GM04503 (cell line): ENCODE measurements at regions not wholly inside any gene's neighbourhood (a gene's known extent, or its start where the extent isn't known, plus 50 kb on each side); places are given as distances from the start of the nearest gene placed in this dataset.

Source experiments
- DNase-seq: peaks from one replicate; pipeline ENCODE4 v3.0.0-alpha.2; 2012; ENCODE audit warnings: low read depth

DNA sequence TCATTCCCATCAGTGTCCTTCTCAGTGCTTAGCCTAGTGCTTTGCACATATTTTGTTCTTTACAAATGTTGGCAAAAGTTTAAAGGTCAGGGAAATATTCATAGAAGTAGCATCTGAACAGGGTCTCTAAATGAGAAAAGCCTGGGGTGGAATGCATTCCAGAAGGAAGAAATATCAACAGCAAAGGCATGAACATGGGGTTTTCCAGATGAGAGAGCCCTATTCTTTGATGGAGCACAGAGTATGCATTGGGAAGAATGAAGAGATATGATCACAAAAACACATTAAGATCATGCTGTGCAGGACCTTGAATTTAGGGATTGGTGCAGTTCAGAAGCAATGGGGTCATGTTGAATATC is 140.2 kb downstream of the SNX19 start:
- no peak for DNase-seq

DNA sequence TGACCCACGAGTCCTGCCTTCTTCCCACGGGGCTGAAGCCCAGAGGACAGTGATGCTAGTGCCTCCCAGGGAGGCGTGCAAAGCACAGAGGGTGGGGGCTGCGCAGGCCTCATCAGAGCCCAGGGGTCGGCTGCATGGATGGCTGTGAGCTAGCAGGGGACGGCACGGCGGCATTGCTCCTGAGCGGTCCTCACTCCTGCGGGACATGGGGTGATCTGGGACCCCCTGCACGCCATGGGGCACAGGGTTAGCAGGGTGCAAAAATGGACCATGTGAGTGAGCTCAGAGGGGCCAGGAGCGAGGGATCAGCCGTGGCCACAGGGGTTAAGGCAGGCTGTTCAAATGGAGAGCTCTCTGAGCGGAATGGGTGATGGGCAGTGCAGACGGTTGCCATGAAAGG is 138.3 kb downstream of the SNX19 start:
- DNase-seq = no peak

DNA sequence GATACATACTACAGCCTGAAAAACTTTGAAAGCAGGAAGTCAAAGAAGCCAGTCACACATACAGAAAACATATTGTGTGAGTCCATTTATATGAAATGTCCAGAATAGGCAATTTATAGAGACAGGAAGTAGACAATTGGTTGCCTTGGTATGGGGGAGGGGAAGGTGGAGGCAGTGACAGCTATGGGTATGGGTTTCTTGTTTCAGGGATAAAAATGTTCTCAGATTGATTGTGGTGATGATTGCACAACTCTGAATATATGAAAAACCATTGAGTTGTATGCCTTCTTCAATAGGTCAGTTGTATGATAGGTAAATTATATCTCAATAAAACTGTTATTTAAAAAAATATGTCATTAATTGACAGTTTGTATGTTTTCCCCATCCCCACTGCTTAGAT is 137.6 kb downstream of the SNX19 start:
- DNase-seq = no peak

DNA sequence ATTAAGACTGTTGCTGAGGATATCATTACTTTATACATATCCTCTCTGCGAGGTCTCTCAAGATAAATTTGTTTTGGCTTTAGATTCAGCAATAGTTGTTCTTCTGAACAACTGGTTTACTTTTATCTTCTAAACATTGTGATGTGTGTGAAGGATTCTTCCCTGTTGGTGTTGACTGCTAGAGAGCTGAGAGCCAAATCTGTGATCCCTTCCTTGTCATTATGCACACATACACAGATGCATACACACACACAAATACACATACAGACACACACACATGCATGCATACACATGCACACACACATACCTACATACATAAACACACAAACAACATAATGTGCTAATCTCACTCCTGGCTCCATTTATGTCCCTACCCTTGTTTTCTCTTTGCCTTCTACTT is 137.0 kb downstream of the SNX19 start:
- DNase-seq = no peak

DNA sequence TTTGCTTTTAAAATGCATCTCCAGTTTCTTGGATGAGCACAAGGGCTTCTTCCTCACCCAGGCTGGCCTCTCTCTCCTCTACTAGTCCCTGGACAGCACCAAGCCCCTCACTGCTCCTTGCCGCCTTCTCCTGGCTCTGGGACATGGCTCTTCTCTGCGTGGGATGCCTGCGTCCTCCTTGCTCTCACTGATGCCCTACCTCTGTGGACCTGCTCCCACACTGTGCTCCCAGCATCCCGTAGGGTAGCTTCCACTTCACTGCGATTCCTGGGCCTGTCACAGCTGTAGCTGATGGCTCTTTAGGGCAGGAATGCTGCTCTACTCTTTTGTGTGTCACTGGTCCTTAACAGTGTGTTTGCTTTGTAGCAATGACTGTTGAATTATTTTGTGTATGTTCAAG is 136.3 kb downstream of the SNX19 start:
- no peak for DNase-seq

DNA sequence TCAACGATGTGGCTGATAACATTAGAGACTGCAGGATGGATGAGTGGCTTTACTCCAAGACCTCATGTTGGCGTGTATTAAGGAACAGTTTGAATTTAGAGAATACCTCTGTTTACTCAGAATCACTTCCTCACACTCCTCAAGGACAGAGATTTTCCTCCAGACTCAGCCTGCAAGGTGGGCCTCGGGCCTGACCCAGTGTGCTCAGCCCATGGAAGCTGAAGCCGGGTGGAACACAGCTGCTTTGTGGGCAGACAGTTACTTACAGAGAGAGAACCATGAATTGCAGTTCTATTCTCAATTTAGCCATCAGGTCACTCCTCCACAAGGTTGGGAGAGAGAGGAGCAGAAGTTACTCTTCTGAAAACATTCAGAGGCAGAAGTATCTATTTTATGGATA is 135.8 kb downstream of the SNX19 start:
- no peak for DNase-seq

DNA sequence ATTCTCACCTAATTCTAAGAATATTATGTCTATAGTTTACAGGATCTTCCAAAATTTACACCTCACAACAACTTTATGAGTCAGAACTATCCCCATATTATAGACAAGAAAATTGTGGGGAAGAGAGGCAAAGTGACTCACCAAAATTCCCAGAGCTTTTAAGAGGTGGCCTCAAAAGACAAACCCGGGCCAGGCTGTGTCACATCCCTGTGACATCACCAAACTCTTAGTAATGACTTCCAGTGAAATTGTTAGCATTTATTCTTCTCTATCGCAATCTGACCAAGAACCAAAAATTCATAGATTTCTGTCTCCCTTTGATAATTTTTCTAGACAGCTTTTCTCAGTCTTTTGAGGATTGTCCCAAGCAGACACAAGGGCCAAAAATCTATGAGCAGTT is 134.3 kb downstream of the SNX19 start:
- DNase-seq = peak; percentile 49

DNA sequence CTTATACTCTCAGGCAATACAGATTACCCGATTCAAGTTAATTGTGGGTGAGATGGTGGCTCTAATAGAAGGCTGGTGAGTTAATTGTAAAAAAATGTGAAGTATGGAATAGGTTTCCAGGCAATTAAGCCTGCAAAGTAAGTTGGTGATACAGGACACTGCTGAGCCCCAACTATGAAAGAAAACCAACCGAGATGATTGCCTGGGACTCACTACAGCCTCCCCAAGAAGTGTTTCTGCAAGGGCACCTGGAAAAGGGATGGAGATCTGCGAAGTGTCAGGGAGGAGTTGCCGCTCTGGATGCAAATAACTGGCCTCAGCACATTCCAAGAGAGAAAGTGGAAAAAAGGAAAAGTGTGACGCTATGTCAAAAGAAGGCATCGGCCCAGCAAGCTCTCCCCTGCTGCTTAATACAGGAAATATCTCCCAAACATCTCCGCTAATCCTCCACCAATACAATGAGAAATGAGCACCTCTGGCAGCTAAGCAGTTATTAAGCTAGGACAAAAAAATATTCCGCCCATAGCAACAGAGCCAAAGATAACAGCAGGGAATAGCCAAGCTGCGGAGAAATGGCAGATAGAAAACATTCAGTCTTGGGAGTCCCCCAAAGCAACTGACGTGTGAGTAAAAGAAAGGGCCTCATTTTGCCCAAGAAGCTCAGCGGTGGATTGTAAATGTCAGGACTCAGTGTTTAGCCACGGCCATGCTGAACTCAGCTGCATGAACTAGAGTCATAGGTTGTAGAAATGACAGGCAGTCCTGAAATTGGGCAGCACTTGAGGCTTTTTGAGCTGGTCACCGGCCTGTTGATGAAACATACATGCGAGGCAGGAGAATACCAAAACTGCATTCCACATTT is 133.7 kb downstream of the SNX19 start:
- DNase-seq = no peak

DNA sequence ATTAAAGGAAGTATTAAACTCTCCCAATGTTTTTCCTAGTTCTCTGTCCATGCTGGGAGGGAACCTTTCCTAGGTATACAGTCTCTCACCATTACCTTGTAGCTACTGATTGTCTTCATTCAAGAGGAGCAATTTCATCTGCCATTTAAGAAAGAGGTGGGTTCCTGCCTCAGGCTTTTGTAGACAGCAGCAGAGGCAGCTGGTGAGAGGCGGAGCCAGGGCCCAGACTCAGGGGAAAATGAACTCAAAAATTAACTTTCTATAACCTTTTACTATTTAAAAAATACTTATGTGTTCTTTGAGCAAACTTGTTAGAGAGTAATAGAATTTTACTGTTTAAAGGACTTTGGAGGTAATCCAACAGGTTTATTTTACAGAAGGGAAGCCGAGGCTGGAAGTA is 133.0 kb downstream of the SNX19 start:
- DNase-seq = no peak

DNA sequence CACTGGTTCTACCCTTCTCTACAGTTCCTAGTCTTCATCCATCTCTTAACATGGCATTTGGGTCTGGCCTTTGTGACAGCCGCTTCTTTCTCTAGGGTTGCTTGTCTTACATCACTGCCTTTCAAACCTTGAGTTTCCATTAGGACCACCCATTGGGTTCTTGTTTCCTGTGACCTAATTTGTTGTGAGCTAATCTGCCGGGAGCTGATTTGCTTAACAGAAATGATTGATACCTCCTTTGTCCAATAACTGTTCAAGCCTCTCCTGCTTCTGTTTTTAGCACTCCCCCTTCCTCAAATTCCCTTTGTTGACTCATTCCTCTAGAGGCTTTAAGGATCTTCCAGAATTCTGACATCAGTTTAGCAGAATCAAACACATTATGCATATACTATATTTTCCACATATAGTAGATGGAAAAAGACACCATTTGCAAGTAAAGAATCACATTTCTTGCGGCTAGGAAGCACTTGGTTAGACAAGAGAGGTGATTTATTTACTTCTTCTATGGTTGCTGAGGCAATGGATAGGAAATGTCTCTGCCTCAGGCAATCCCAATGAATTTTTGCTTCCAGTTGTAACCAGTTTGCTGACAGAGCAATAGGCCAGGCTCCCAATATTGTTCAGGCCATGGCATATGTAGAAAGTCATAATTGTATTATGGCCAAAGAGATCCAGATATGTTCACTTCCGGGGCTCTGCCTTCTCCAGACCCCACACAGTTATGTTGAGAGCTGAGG is 130.7 kb downstream of the SNX19 start:
- DNase-seq = no peak

DNA sequence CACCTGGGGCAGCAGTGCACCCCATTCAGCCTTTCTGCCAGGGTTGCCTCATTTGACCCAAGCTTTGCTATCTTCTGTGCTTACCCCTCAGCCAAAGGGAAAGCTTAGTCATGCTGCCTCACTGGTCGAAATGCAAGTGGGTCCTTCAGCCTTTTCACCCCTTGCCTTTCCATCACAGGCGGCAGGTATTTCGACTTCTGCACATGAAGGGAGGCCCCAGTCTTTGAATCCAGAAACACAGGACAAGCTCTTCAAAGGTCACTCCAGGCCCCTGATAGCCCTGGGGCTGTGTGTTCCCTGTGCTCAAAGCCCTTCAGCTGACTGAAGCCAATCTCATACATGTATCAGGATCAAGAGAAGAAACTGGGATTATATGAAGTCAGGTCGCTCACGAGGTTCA is 129.7 kb downstream of the SNX19 start:
- no peak for DNase-seq

DNA sequence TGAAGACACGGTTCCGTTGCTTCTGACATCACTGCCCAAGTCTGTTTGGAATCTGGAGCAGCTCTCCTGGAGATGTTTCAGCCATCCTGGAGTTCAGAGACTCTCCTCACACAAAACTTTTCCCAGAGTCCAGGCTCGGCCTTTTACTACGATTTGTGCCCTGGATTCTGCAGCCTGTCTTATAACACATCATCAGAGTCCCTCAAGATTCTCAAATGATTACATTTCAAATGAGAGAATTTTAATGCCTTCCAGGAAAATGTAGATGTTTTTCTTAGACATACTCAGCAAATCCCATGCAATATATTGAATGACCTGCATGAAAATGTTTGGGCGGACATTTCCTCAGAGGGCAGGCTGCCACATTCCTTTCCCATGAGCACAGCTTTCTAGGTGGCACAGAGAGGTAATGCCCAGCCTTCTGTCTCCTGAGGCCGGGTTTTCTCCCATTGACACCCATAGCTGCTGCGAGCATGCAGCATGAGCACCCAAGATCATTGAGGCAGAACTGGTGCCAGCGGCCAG is 129.1 kb downstream of the SNX19 start:
- DNase-seq = no peak

DNA sequence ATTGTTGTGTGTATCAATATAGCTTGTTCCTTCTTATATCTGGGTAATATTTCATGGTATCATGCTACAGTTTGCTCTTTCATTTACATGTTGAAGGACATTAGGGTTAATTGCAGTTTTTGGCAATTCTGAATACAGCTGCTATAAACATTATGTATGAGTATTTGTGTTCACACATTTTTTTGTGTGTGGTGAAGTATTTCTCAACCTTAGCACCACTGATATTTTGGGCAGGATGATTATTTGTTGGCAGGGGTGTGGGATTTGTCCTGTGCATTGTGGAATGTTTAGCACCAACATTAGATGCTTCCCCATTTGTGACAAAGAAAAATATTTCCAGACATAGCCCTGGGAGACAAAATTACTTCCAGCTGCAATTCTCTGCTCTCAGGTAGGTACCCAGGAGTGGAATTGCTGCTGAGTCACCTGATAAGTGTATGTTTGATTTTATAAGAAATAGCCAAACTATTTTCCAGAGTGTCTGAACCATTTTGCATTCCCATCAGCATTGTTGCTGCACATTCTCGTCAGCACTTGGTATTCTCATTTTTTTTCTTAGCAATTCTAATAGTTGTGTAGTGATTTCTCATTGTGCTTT is 128.2 kb downstream of the SNX19 start:
- no peak for DNase-seq

DNA sequence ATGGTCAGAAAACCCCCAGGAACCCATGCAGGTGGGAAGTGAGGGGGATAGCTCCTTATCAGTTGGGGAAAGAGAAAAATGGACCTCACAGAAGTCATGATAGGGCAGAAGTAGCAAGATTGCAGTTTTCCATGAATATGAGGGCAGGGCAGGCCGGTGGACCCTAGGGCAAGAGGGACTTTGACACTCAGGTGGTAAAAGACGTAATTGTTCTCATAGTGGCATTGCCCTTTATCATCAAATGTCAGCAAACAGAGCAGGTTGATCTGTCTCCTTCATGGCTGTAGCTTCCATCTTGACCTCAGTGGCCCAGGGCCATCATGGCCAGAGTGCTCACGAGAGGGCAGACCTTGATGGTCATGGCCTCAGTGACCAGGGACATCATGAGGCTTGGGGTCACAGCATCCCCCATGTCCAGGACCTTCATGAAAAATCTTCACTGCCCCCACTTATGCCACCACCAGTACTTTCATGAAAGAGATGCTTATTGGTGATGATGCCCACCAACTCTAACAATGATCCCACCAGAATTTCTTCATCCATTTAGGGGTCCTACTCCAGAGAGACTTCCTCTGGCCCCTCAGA is 127.1 kb downstream of the SNX19 start:
- DNase-seq = no peak

DNA sequence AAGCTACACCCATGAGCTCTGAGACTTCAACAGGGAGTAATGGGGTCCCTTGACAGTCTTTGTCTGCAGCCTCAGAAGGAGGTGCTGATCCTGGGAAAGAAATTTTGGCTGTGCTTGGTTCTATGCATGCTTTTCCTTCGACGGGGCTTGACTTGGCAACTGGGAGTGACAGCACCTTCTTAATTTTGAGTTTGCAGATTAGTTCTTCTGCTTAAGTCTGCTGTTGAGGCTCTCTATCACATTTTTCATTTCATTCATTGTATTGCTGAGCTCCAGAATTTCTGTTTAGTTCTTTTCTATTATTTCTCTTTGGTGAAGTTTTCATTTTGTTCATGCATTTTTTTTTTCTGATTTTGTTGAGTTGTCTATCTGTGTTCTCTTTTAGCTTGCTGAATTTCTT is 125.6 kb downstream of the SNX19 start:
- no peak for DNase-seq

DNA sequence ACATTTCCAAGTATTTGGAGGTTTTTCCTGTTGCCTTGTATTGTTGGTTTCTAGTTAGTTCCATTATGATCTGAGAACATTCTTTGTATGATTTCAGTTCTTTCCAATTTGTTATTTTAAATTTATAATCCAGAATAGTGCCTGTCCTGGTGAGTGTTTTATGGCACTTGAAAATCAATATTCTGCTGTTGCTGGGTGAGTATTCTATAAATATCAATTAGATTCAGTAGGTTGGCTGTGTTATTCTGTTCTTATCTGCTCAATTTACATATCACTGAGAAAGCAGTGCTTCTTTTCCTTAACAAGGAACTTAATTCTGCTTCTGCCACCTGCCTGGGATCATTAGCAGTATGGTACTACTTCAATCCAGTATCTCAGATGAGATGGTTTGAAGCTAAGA is 123.5 kb downstream of the SNX19 start:
- DNase-seq = no peak

DNA sequence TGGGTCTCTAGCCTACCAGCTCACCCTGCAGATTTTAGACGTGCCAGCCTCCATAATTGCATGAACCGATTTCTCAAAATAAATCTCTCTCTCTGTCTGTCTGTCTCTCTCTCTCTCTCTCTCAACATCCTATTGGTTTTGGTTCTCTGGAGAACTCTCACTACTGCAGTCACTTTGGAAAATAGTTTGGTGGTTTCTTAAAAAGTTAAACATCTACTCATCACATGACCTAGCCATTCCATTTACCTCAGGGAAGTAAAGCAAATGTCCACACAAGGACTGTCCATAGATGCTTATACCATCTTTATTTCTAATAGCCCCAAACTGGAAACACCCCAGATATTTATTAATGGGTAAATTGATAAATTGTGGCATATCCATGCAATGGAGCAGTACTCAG is 119.5 kb downstream of the SNX19 start:
- no peak for DNase-seq

DNA sequence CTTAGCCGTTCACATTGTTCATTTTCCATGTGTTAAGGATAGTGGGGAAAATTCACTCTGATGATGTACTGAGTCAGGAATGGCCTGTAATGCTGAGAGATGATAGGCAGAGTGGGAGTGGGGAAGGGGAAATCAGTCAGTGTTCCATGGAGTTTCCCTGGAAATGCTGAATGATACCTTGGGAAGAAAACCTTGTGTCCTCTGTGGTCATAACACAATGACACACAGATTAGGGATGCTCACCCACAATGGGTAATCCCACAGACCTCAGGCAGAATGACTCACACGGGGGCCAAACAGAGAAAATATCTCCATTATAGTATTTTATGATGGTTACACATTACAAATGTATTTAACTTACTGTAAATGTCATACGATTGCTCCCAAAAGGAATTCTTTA is 118.0 kb downstream of the SNX19 start:
- DNase-seq = peak; percentile 93

DNA sequence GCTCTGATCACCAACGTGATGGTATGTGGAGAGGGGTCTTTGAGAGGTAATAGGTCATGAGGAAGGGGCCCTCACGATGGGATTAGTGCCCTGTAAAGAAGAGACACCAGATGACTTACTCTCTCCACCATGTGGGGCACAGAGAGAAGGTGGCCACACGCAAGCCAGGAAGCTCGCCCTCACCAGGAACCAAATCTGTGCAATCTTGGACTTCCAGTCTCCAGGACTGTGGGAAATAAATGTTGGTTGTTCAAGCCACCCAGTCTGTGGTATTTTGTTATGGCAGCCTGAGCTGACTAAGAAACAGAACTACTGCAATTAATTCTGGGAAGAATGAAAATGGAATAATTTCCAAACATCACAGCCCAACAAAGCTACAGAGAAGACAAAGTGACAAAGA is 117.5 kb downstream of the SNX19 start:
- DNase-seq = no peak

DNA sequence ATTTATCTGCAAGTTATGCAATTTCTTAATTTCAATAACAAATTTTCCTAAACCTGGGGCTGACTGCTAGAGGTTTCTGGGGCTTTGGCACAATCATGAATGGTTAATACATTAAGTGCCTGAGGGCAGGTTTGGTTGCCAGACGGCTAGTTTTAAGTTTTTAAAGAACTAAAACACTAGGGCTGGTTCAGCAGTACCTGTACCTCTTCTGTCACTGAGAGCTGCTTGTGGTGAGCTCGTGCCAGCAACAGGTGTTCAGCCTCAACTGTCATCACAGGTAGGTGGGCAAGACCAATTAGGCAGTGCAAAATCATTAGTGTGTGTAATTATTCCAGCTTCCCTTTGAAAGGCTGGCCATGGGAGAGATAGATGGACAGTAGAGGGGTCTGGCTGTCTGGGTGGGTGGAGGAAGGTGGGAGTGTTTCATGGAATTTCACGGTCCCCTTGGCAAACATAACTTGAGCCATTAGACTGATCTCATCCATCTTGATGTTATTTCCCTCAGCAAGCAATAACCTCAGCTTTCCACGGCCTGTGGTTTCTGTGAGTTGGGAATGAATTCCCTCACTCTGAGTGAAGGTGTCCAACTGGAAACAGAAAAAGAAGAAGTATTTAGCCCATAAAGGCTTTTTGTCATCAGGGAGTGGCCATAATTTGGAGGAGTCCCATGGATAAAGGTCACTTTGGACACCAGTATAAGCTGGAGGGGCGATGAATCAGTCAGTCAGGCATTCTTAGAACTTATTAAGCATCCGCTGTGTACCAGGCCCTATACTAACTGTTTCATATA is 114.8 kb downstream of the SNX19 start:
- DNase-seq = peak; percentile 49

DNA sequence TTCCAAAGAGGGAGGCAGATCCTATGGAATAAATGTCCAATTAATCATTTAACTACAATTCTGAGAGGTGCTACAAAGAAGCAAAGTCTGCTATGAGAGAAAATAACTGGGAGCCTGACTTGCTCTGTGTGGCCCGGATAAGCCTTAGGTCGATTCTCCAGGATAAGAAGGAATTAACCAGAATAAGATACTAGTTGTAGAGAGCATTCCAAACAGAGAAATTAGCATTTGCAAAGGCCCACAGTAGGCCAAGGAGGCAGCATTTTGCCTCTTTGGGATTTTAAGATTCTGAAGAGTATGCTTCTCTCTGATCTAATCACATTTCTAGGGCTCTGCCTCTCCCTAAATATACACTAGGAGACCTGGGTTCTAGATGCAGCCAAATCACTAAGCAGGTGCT is 113.7 kb downstream of the SNX19 start:
- DNase-seq = no peak
